Fibroblast of lung (primary cell): ENCODE measurements at regions not wholly inside any gene's neighbourhood (a gene's known extent, or its start where the extent isn't known, plus 50 kb on each side); places are given as distances from the start of the nearest gene placed in this dataset.

Experiments
- DNase-seq, 2 donors: peaks; one replicate each; pipeline versions ENCODE4 v3.0.0 to v3.0.0-alpha.2; 2010; ENCODE audit warnings: low read depth in 2 of 2
- H2AFZ ChIP-seq: 2 replicates; pipeline ENCODE4 v1.5.1; 2012; ENCODE audit warnings: low read length, control low read depth, inconsistent platforms
- H3K27ac ChIP-seq: 2 replicates; pipeline ENCODE4 v1.5.1; 2011; ENCODE audit warnings: low read length, control low read depth; ENCODE audit not compliant: insufficient read depth
- H3K27me3 ChIP-seq: 2 replicates; pipeline ENCODE4 v1.5.1; 2011; ENCODE audit warnings: mild to moderate bottlenecking, low read length; ENCODE audit not compliant: control insufficient read depth, insufficient read depth
- H3K36me3 ChIP-seq: 2 replicates; pipeline ENCODE4 v1.5.1; 2011; ENCODE audit warnings: low read length; ENCODE audit not compliant: control insufficient read depth, insufficient read depth
- H3K4me1 ChIP-seq: 2 replicates; pipeline ENCODE4 v1.5.1; 2011; ENCODE audit warnings: low read length; ENCODE audit not compliant: control insufficient read depth, insufficient read depth; ENCODE audit errors: extremely low read depth
- H3K4me2 ChIP-seq: 2 replicates; pipeline ENCODE4 v1.5.1; 2011; ENCODE audit warnings: low read length, control low read depth; ENCODE audit not compliant: insufficient read depth; ENCODE audit errors: extremely low read depth
- H3K4me3 ChIP-seq, 4 experiments: fragments of 200-600 bp in 1 of 4; sonication (generic) in 1 of 4; replicated peaks in 1 of 4; 2 replicates each; pipeline ENCODE4 v1.5.1; 2011 to 2016; ENCODE audit warnings: low read length in 4 of 4, low read depth in 3 of 4, mild to moderate bottlenecking in 3 of 4, control low read depth in 2 of 4, inconsistent platforms in 1 of 4, mixed read lengths in 1 of 4; ENCODE audit not compliant: insufficient read depth in 1 of 4; ENCODE audit errors: control extremely low read depth in 1 of 4
- H3K79me2 ChIP-seq: 2 replicates; pipeline ENCODE4 v1.5.1; 2012; ENCODE audit warnings: mild to moderate bottlenecking, low read length, inconsistent platforms; ENCODE audit not compliant: control insufficient read depth, insufficient read depth
- H3K9ac ChIP-seq: 2 replicates; pipeline ENCODE4 v1.5.1; 2011; ENCODE audit warnings: mild to moderate bottlenecking, low read length, control low read depth; ENCODE audit not compliant: insufficient read depth
- H3K9me3 ChIP-seq: 2 replicates; pipeline ENCODE4 v1.5.1; 2012; ENCODE audit warnings: low read depth, low read length; ENCODE audit not compliant: control insufficient read depth, insufficient read depth
- H4K20me1 ChIP-seq: 2 replicates; pipeline ENCODE4 v1.5.1; 2011; ENCODE audit warnings: low read length; ENCODE audit not compliant: control insufficient read depth, insufficient read depth; ENCODE audit errors: extremely low read depth
- EZH2 ChIP-seq: IDR thresholded peaks from 2 replicates; pipeline ENCODE4 v1.5.1; 2012; ENCODE audit warnings: low read length, control low read depth, mild to moderate bottlenecking; ENCODE audit errors: missing control alignments
- TF ChIP-seq, protein P1 (sequence below), 2 donors: IDR thresholded peaks in 1 of 2; conservative IDR thresholded peaks in 1 of 2; 1 replicate in 1 of 2; 2 replicates in 1 of 2; pipeline ENCODE4 v1.5.1; 2011 to 2012; ENCODE audit warnings: low read length in 2 of 2, control low read depth in 1 of 2, inconsistent platforms in 1 of 2, low read depth in 1 of 2, mild to moderate bottlenecking in 1 of 2

DNA sequence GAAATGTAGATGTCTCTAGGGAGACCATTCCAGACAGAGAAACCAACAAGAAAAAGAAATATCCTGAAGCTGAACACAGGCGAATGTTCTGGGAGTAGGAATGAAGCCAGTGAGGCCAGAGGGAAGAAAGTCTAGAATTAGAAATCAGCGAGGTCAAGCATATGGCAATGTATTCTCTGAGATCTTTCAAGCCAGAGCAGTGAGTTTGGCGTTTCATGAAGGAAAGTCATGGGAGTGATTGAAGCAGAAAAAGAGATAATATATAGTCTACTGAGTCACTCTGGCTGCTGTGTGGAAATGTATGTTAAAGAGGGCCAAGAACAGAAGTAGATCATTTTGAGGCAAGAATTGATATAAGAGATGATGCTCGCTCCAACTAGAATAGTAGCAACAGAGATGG, 576.0 kb downstream of the PCDH17 start:
- H3K9me3 ChIP-seq: no peaks in the 10 kb centered on the region
- no peaks in the 10 kb centered on the region for H3K36me3 ChIP-seq
- no peak overlapping the region for H3K27ac ChIP-seq
- H3K79me2 ChIP-seq: no peaks in the 10 kb centered on the region
- no peak for TF ChIP-seq EZH2
- TF ChIP-seq, protein P1, sequence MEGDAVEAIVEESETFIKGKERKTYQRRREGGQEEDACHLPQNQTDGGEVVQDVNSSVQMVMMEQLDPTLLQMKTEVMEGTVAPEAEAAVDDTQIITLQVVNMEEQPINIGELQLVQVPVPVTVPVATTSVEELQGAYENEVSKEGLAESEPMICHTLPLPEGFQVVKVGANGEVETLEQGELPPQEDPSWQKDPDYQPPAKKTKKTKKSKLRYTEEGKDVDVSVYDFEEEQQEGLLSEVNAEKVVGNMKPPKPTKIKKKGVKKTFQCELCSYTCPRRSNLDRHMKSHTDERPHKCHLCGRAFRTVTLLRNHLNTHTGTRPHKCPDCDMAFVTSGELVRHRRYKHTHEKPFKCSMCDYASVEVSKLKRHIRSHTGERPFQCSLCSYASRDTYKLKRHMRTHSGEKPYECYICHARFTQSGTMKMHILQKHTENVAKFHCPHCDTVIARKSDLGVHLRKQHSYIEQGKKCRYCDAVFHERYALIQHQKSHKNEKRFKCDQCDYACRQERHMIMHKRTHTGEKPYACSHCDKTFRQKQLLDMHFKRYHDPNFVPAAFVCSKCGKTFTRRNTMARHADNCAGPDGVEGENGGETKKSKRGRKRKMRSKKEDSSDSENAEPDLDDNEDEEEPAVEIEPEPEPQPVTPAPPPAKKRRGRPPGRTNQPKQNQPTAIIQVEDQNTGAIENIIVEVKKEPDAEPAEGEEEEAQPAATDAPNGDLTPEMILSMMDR (conservative IDR thresholded peaks at IDR 0.05 in 1 of 2, IDR thresholded peaks at IDR 0.05 in 1 of 2; ENCODE audit: low read depth in 1 of 2, low read length in 2 of 2): no peak
- no peaks in the 10 kb centered on the region for H3K4me1 ChIP-seq
- no peak overlapping the region for H3K9ac ChIP-seq
- no peak overlapping the region for H3K4me2 ChIP-seq
- H2AFZ ChIP-seq: no peak overlapping the region
- H3K27me3 ChIP-seq: no peaks in the 10 kb centered on the region
- H3K4me3 ChIP-seq: no peak overlapping the region
- no peaks in the 10 kb centered on the region for H4K20me1 ChIP-seq
- DNase-seq: no peak

DNA sequence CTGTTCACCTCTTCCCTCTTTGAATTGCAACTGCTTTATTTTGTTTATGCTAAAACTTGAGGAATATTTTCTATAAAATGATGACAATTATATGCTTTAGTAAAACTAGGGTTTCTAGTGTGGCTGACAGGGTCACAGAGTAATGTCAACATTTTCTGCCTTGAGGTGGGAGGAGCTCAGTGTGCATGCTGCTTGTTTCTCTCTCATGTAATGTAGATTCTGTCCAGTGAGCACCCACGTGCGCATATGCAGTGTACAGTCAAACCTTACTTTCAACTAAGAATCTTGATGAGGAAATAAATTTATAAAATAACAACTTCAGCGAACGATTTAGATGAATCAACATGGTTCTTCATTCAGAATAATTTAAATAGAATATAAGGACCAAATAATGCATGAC, 603.9 kb downstream of the PCDH17 start:
- no peaks in the 10 kb centered on the region for H4K20me1 ChIP-seq
- H3K79me2 ChIP-seq: no peaks in the 10 kb centered on the region
- no peaks in the 10 kb centered on the region for H3K36me3 ChIP-seq
- no peaks in the 10 kb centered on the region for H3K9me3 ChIP-seq
- H3K27me3 ChIP-seq: no peaks in the 10 kb centered on the region
- H3K9ac ChIP-seq: no peak overlapping the region
- no peak overlapping the region for H2AFZ ChIP-seq
- no peak for DNase-seq
- H3K4me3 ChIP-seq: no peak overlapping the region
- no peaks in the 10 kb centered on the region for H3K4me1 ChIP-seq
- no peak overlapping the region for H3K27ac ChIP-seq
- TF ChIP-seq EZH2: no peak
- TF ChIP-seq, protein P1 (conservative IDR thresholded peaks at IDR 0.05 in 1 of 2, IDR thresholded peaks at IDR 0.05 in 1 of 2; ENCODE audit: low read depth in 1 of 2, low read length in 2 of 2): no peak
- H3K4me2 ChIP-seq: no peak overlapping the region

DNA sequence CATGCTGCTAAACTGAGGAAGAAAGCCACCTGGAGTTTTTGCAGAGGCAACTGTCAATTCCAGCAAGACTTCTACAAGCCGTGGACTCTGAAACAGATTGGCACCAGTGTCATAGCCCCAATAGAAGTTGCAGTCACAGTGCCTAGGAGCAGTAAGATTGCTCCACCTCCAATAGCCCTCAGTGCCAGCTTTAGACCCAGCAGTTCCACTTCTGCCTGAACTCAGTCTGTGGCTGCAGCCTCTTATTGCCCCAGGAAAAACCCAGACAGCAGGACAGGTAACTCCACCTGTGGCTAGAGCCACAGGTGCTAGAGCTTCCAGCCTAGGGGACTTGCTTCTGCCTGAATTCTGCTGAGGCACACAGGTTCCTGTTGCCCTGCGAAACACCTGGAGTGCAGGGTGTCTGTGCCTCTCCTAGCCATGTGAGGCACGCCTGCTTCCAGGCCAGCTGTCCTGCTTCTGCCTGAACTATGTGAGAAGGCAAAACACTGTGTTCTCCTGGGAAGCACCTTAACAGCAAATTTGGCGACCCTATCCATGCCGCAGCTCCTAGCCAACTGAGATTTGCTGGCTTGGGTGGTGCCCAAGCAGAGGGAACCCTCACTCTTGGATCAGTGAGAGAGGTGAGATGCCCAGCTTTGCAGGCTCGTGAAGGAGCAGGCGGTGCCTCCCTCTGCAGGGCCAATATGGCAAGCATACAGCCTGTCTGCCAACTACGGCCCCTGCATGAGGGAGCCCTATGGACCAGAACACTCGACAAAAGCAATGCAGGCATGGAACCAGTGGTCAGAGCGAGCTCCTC, 607.6 kb downstream of the PCDH17 start:
- Histone ChIP-seq H3K9me3 (no peaks in the 10 kb centered on the region), H3K9ac (no peak overlapping the region), H3K4me1 (no peaks in the 10 kb centered on the region), H3K27ac (no peak overlapping the region), H3K27me3 (no peaks in the 10 kb centered on the region), H3K79me2 (no peaks in the 10 kb centered on the region), H3K4me2 (no peak overlapping the region), H2AFZ (no peak overlapping the region), H4K20me1 (no peaks in the 10 kb centered on the region), H3K4me3 (no peak overlapping the region), H3K36me3 (no peaks in the 10 kb centered on the region)
- TF ChIP-seq EZH2: no peak
- TF ChIP-seq, protein P1 (conservative IDR thresholded peaks at IDR 0.05 in 1 of 2, IDR thresholded peaks at IDR 0.05 in 1 of 2; ENCODE audit: low read depth in 1 of 2, low read length in 2 of 2): no peak
- DNase-seq: no peak
